Panc1 (cell line): ENCODE measurements at regions not wholly inside any gene's neighbourhood (a gene's known extent, or its start where the extent isn't known, plus 50 kb on each side); places are given as distances from the start of the nearest gene placed in this dataset.

Experiments used
- CTCF ChIP-seq: fragments of 450-650 bp; IDR thresholded peaks from 2 replicates; pipeline ENCODE4 v1.5.1; 2017; ENCODE audit warnings: mild to moderate bottlenecking
- POLR2AphosphoS5 ChIP-seq: IDR thresholded peaks from 2 replicates; pipeline ENCODE4 v1.6.1; 2012; ENCODE audit warnings: mild to moderate bottlenecking, low read depth, low read length, moderate library complexity
- REST ChIP-seq, 2 experiments: IDR thresholded peaks; 2 replicates each; pipeline ENCODE4 v1.6.1; 2011 to 2012; ENCODE audit warnings: low read depth in 2 of 2, control low read depth in 1 of 2, low read length in 1 of 2, mild to moderate bottlenecking in 1 of 2, moderate library complexity in 1 of 2; ENCODE audit not compliant: insufficient read depth in 1 of 2

DNA sequence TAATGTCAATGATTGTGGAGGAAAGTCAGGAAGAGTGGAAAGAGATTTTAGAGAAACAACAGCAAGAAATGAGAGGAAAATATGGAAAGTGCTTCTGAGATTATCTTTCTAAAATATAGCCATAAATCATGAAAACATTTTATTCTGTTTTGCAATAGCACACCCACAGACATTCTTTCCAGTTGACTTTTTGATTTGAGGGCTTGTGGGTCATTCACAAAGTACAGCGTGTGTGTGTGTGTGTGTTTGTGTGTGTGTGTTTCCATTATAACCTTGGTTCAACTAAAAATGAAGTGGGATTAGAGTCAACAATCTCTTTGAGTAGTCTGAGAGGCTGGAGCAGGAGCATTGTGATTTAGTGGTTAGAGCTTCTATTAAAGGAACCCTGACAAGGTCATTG lies 116.6 kb upstream of the GAS1 start:
- TF ChIP-seq REST (IDR thresholded peaks at IDR 0.05; ENCODE audit: insufficient read depth in 1 of 2, low read depth in 2 of 2, low read length in 1 of 2) (no peak), POLR2AphosphoS5 (no peak), CTCF (no peak)
